ENCODE measurements at regions not wholly inside any gene's neighbourhood (a gene's known extent, or its start where the extent isn't known, plus 50 kb on each side); places are given as distances from the start of the nearest gene placed in this dataset.

- Histone ChIP-seq H4K20me1 (ENCODE audit: control insufficient read depth, insufficient read depth, low read length, poor library complexity, severe bottlenecking) (no peaks in the 10 kb centered on the region), H3K4me2 (replicated peaks; ENCODE audit: low read depth, low read length, poor library complexity, severe bottlenecking) (no peak overlapping the region), H3K9me3 (ENCODE audit: control extremely low read depth in 1 of 3, control insufficient read depth in 2 of 3, insufficient read depth in 1 of 3, low read length in 2 of 3) (peaks cover 0 to 16% (median 2%) of the 10 kb centered on the region in 3 donors), H3K4me1 (ENCODE audit: control insufficient read depth in 2 of 2, insufficient read depth in 2 of 2, low read length in 2 of 2) (no peaks in the 10 kb centered on the region), H3K27me3 (replicated peaks in 1 of 4; ENCODE audit: control extremely low read depth in 1 of 4, control insufficient read depth in 3 of 4, insufficient read depth in 4 of 4, low read length in 3 of 4) (no peaks in the 10 kb centered on the region), H2AFZ (ENCODE audit: insufficient read depth, low read depth, low read length, poor library complexity, severe bottlenecking) (no peak overlapping the region), H3K79me2 (ENCODE audit: control insufficient read depth, insufficient read depth, low read length) (no peaks in the 10 kb centered on the region), H3K27ac (ENCODE audit: low read length in 2 of 2) (no peak overlapping the region), H3K4me3 (ENCODE audit: control extremely low read depth in 1 of 5, extremely low read depth in 1 of 5, insufficient read depth in 1 of 5, low read depth in 2 of 5, low read length in 4 of 5) (no peak overlapping the region), H3K9ac (ENCODE audit: low read length) (no peak overlapping the region), H3K36me3 (replicated peaks in 1 of 2; ENCODE audit: control extremely low read depth in 1 of 2, control insufficient read depth in 1 of 2, extremely low read depth in 1 of 2, insufficient read depth in 2 of 2, low read length in 1 of 2) (no peaks in the 10 kb centered on the region)
- no peak overlapping the region for H3K27ac Mint-ChIP-seq
- POLR2A ChIA-PET = no interaction called here
- CTCF ChIA-PET = no interaction called here
- H3K9me3 Mint-ChIP-seq (ENCODE audit: insufficient read depth) = peaks cover 3% of the 10 kb centered on the region
- DNase-seq (no peak), ATAC-seq (ENCODE audit: low read depth) (no peak)
- no peak for TF ChIP-seq EZH2 (IDR thresholded peaks at IDR 0.05; ENCODE audit: borderline replicate concordance, insufficient read depth, low read depth, low read length, poor library complexity, severe bottlenecking)
- TF ChIP-seq CTCF (IDR thresholded peaks at IDR 0.05) = no peak
- no peak overlapping the region for H3K4me3 Mint-ChIP-seq
- H3K27me3 Mint-ChIP-seq = peaks cover 4% of the 10 kb centered on the region
- WGBS (ENCODE audit: insufficient coverage) = 93% methylated on average over 39 of the region's 39 CpGs
- intact Hi-C loops (cut with micrococcal nuclease) = no loop called here
- H3K4me1 Mint-ChIP-seq = no peaks in the 10 kb centered on the region
Observed at GRCh38 chr22:49418341-49418894, 409.3 kb downstream of the BRD1 start.

GRCh38 chr22:49417833-49418232 lies 409.8 kb downstream of the BRD1 start:
- intact Hi-C loops (cut with micrococcal nuclease) = no loop called here
- no peaks in the 10 kb centered on the region for H3K27me3 ChIP-seq (replicated peaks in 1 of 4; ENCODE audit: control extremely low read depth in 1 of 4, control insufficient read depth in 3 of 4, insufficient read depth in 4 of 4, low read length in 3 of 4)
- H3K9me3 ChIP-seq (ENCODE audit: control extremely low read depth in 1 of 3, control insufficient read depth in 2 of 3, insufficient read depth in 1 of 3, low read length in 2 of 3) = peaks cover 0 to 16% (median 2%) of the 10 kb centered on the region in 3 donors
- CTCF ChIA-PET = no interaction called here
- no peak for DNase-seq
- no peak overlapping the region for H3K4me3 ChIP-seq (ENCODE audit: control extremely low read depth in 1 of 5, extremely low read depth in 1 of 5, insufficient read depth in 1 of 5, low read depth in 2 of 5, low read length in 4 of 5)
- no peak for TF ChIP-seq CTCF (IDR thresholded peaks at IDR 0.05)
- TF ChIP-seq EZH2 (IDR thresholded peaks at IDR 0.05; ENCODE audit: borderline replicate concordance, insufficient read depth, low read depth, low read length, poor library complexity, severe bottlenecking) = no peak
- H3K4me1 Mint-ChIP-seq = no peaks in the 10 kb centered on the region
- H2AFZ ChIP-seq (ENCODE audit: insufficient read depth, low read depth, low read length, poor library complexity, severe bottlenecking) = no peak overlapping the region
- peaks cover 9% of the 10 kb centered on the region for H3K27me3 Mint-ChIP-seq
- H3K4me3 Mint-ChIP-seq = no peak overlapping the region
- peaks cover 3% of the 10 kb centered on the region for H3K9me3 Mint-ChIP-seq (ENCODE audit: insufficient read depth)
- WGBS (ENCODE audit: insufficient coverage) = 97% methylated on average over 12 of the region's 13 CpGs
- H3K4me1 ChIP-seq (ENCODE audit: control insufficient read depth in 2 of 2, insufficient read depth in 2 of 2, low read length in 2 of 2) = no peaks in the 10 kb centered on the region
- H3K36me3 ChIP-seq (replicated peaks in 1 of 2; ENCODE audit: control extremely low read depth in 1 of 2, control insufficient read depth in 1 of 2, extremely low read depth in 1 of 2, insufficient read depth in 2 of 2, low read length in 1 of 2) = no peaks in the 10 kb centered on the region
- no peak overlapping the region for H3K27ac Mint-ChIP-seq
- H3K4me2 ChIP-seq (replicated peaks; ENCODE audit: low read depth, low read length, poor library complexity, severe bottlenecking) = no peak overlapping the region
- POLR2A ChIA-PET = no interaction called here
- no peaks in the 10 kb centered on the region for H4K20me1 ChIP-seq (ENCODE audit: control insufficient read depth, insufficient read depth, low read length, poor library complexity, severe bottlenecking)
- H3K27ac ChIP-seq (ENCODE audit: low read length in 2 of 2) = no peak overlapping the region
- H3K9ac ChIP-seq (ENCODE audit: low read length) = no peak overlapping the region
- no peak for ATAC-seq (ENCODE audit: low read depth)
- H3K79me2 ChIP-seq (ENCODE audit: control insufficient read depth, insufficient read depth, low read length) = no peaks in the 10 kb centered on the region
